Tibial artery (tissue), 4 donors: ENCODE measurements at regions not wholly inside any gene's neighbourhood (a gene's known extent, or its start where the extent isn't known, plus 50 kb on each side); places are given as distances from the start of the nearest gene placed in this dataset.
A peak's percentile ranks its signal among the peaks of the same experiment; 100 is the strongest.

ENCODE experiments used
- DNase-seq, 2 donors: peaks; one replicate each; pipeline ENCODE4 v3.0.0-alpha.2; 2019
- H3K27ac ChIP-seq, 2 donors: fragments of 200-600 bp; sonication (generic) in 1 of 2; 1 replicate in 1 of 2; 2 replicates in 1 of 2; pipeline ENCODE4 v1.5.1; 2018 to 2019; ENCODE audit warnings: mild to moderate bottlenecking in 1 of 2
- H3K27me3 ChIP-seq, 2 donors: fragments of 200-600 bp; sonication (generic) in 1 of 2; one replicate each; pipeline versions ENCODE4 v1.5.1 to v1.6.0; 2016 to 2019
- H3K36me3 ChIP-seq, 3 donors: fragments of 200-600 bp; sonication (generic) in 2 of 3; one replicate each; pipeline ENCODE4 v1.5.1; 2016 to 2019; ENCODE audit warnings: mild to moderate bottlenecking in 2 of 3
- H3K4me1 ChIP-seq, 4 donors: fragments of 200-600 bp; sonication (generic) in 2 of 4; 1 replicate in 3 of 4; 2 replicates in 1 of 4; pipeline ENCODE4 v1.5.1; 2016 to 2019
- H3K4me3 ChIP-seq, 2 donors: fragments of 200-600 bp; sonication (generic) in 1 of 2; 1 replicate in 1 of 2; 2 replicates in 1 of 2; pipeline ENCODE4 v1.5.1; 2018 to 2019; ENCODE audit warnings: mild to moderate bottlenecking in 2 of 2
- H3K9me3 ChIP-seq, 3 donors: fragments of 200-600 bp; sonication (generic) in 1 of 3; one replicate each; pipeline ENCODE4 v1.5.1; 2016 to 2019
- CTCF ChIP-seq, 2 experiments: fragments of 200-600 bp in 1 of 2; fragments of 450-650 bp in 1 of 2; IDR thresholded peaks; one replicate each; pipeline ENCODE4 v1.5.1; 2017 to 2019; ENCODE audit warnings: antibody characterized with exemption in 2 of 2, mild to moderate bottlenecking in 1 of 2, moderate library complexity in 1 of 2
- intact Hi-C: fragments of 100-400 bp; cut with DNase I; formaldehyde crosslinking; loops from one replicate; pipeline ENCODE4 v1.15.0; 2023; ENCODE audit warnings: low total_unique reads

DNA sequence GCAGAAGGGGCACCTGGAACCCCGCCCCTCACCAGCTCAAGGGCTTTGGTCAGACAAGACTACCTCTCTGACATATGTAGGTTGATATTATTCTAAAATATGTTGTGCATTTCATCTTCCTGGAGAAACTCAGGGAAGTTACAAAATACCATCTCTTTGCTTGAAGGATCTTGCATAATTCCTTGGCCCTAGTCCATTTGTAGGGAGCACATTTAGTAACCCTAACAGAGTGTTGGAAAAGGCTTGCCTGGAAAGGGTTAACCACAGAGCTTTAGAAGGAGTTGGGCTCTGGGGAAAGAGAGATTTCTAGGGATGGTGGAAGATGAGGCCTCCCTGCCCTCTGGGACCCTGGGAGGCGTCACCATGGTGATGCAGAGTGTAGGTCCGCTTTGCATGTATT is 143.0 kb upstream of the SLC1A4 start:
- peaks cover 0 to 3% (median 0%) of the 10 kb centered on the region in 4 donors for H3K4me1 ChIP-seq
- no peak overlapping the region for H3K27ac ChIP-seq
- no peak for TF ChIP-seq CTCF (IDR thresholded peaks at IDR 0.05)
- H3K9me3 ChIP-seq, result no peaks in the 10 kb centered on the region
- no peak overlapping the region for H3K4me3 ChIP-seq
- intact Hi-C loops, result no loop called here
- DNase-seq, result peak in 1 of 2 donors; percentile 8
- H3K27me3 ChIP-seq, result no peaks in the 10 kb centered on the region
- H3K36me3 ChIP-seq, result no peaks in the 10 kb centered on the region

GRCh38 chr2:64847930-64848329 is 141.3 kb upstream of the SLC1A4 start:
- Histone ChIP-seq H3K27me3 (no peaks in the 10 kb centered on the region), H3K9me3 (no peaks in the 10 kb centered on the region), H3K36me3 (no peaks in the 10 kb centered on the region), H3K27ac (no peak overlapping the region), H3K4me1 (no peaks in the 10 kb centered on the region), H3K4me3 (no peak overlapping the region)
- DNase-seq, result peak in 1 of 2 donors; percentile 11
- intact Hi-C loops, result no loop called here
- TF ChIP-seq CTCF (IDR thresholded peaks at IDR 0.05), result no peak

DNA sequence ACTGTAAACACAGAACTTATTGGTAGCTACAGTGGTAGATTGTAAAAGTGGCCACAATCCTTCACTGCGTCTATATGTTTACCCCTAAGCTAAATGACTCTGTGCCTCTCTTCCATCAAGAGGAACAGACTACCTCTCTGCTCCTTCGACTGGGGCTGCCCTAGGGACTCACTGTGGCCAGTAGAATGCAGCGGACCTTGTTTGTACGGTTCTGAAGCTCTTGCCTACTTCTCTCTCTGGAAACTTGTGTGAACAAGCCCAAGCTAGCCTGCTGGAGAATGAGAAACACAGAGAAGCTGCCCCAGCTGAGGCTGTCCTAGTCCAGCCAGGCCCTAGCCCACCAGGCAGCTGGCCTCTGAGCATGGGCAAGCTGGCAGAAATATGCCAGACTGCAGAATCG is 140.8 kb upstream of the SLC1A4 start:
- Histone ChIP-seq H3K27ac (no peak overlapping the region), H3K36me3 (no peaks in the 10 kb centered on the region), H3K4me1 (no peaks in the 10 kb centered on the region), H3K27me3 (no peaks in the 10 kb centered on the region), H3K9me3 (no peaks in the 10 kb centered on the region), H3K4me3 (no peak overlapping the region)
- no peak for TF ChIP-seq CTCF (IDR thresholded peaks at IDR 0.05)
- intact Hi-C loops, result no loop called here
- DNase-seq, result peak in 1 of 2 donors; percentile 1

DNA sequence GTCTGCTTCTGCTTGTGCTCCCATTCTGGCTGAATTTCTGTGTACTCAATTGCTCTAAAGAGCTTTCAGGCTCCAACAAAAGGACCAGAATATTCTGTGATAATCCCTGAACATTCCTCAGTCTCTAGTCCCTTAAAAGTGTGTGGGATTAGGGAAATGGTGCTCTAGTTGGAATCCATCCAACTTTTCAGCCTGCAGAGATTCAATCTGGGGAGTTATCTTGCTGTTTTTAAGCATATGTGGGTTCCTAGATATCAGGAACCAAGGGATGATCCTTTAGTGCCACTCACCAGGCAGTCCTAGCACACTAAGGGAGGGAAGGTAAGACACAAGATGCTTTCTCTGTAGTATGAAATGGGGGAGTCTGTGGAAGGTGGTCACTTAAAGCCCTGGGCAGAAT is 140.3 kb upstream of the SLC1A4 start:
- DNase-seq, result no peak
- intact Hi-C loops, result no loop called here
- Histone ChIP-seq H3K27me3 (no peaks in the 10 kb centered on the region), H3K4me1 (no peaks in the 10 kb centered on the region), H3K4me3 (no peak overlapping the region), H3K9me3 (no peaks in the 10 kb centered on the region), H3K36me3 (no peaks in the 10 kb centered on the region), H3K27ac (no peak overlapping the region)
- TF ChIP-seq CTCF (IDR thresholded peaks at IDR 0.05), result no peak

- Histone ChIP-seq H3K27ac (no peak overlapping the region), H3K4me1 (no peaks in the 10 kb centered on the region), H3K9me3 (no peaks in the 10 kb centered on the region), H3K27me3 (no peaks in the 10 kb centered on the region), H3K4me3 (no peak overlapping the region), H3K36me3 (no peaks in the 10 kb centered on the region)
- peak in 1 of 2 donors; percentile 5 for DNase-seq
- no peak for TF ChIP-seq CTCF (IDR thresholded peaks at IDR 0.05)
- intact Hi-C loops, result no loop called here
Measured at GRCh38 chr2:64850642-64851041, 138.6 kb upstream of the SLC1A4 start.

DNA sequence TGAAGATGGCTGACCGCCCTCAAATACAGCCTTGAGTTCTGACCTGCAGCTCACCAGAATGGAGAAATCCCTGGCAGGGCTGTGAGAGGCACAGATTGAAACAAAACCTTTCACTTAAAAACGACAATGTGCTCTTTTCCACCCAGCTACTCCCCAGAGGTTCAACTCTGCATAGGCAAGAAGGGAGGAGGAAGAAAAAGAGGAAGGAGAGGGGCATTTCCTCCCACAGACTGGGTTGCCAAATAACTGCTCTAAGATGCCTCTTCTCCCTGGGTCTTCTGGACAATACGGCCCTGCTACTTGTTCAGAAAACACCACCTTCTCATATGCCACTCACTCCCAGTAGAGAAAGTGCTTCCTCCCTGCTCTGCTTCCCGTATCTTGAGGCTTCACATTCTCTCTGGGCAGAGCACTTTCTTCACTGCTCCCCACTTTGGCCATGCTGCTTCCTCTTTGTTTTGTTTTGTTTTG is 136.4 kb upstream of the SLC1A4 start:
- H3K9me3 ChIP-seq, result no peaks in the 10 kb centered on the region
- DNase-seq, result peak; percentile 24 to 61
- no peak for TF ChIP-seq CTCF (IDR thresholded peaks at IDR 0.05)
- no peak overlapping the region for H3K4me3 ChIP-seq
- peaks cover 3 to 11% (median 9%) of the 10 kb centered on the region in 4 donors for H3K4me1 ChIP-seq
- no peaks in the 10 kb centered on the region for H3K27me3 ChIP-seq
- intact Hi-C loops, result no loop called here
- H3K27ac ChIP-seq, result no peak overlapping the region
- no peaks in the 10 kb centered on the region for H3K36me3 ChIP-seq
